Upper lobe of left lung (tissue), 6 donors: ENCODE measurements at regions not wholly inside any gene's neighbourhood (a gene's known extent, or its start where the extent isn't known, plus 50 kb on each side); places are given as distances from the start of the nearest gene placed in this dataset.

ENCODE experiments used
- ATAC-seq, 2 donors: fragments of 200-7000 bp; cut with Tn5 transposase; one replicate each; pipeline ENCODE4 v1.9.1; 2022; ENCODE audit warnings: mild to moderate bottlenecking in 2 of 2, moderate library complexity in 2 of 2; ENCODE audit not compliant: low FRiP score in 2 of 2
- DNase-seq, 2 donors: peaks; one replicate each; pipeline ENCODE4 v3.0.0-alpha.2; 2019 to 2020
- H3K27ac ChIP-seq, 4 donors: fragments of 200-600 bp; sonication (generic); one replicate each; pipeline ENCODE4 v1.5.1; 2016 to 2019
- H3K27me3 ChIP-seq, 4 donors: fragments of 200-600 bp; sonication (generic); one replicate each; pipeline ENCODE4 v1.5.1; 2017 to 2019
- H3K36me3 ChIP-seq, 4 donors: fragments of 200-600 bp; sonication (generic); one replicate each; pipeline ENCODE4 v1.5.1; 2016 to 2019
- H3K4me1 ChIP-seq, 4 donors: fragments of 200-600 bp; sonication (generic); one replicate each; pipeline ENCODE4 v1.5.1; 2018 to 2019
- H3K4me3 ChIP-seq, 4 donors: fragments of 200-600 bp; sonication (generic); one replicate each; pipeline ENCODE4 v1.5.1; 2017 to 2019; ENCODE audit warnings: mild to moderate bottlenecking in 2 of 4, moderate library complexity in 1 of 4
- H3K9me3 ChIP-seq, 4 donors: fragments of 200-600 bp; sonication (generic); one replicate each; pipeline ENCODE4 v1.5.1; 2018 to 2019
- CTCF ChIP-seq, 6 experiments: fragments of 450-650 bp in 4 of 6; fragments of 200-600 bp in 2 of 6; sonication (generic) in 2 of 6; IDR thresholded peaks; one replicate each; pipeline ENCODE4 v1.5.1; 2016 to 2019; ENCODE audit warnings: antibody characterized with exemption in 6 of 6
- EP300 ChIP-seq, 4 donors: sonication (generic); formaldehyde crosslinking; IDR thresholded peaks; one replicate each; pipeline ENCODE4 v1.5.1; 2017; ENCODE audit warnings: antibody characterized with exemption in 4 of 4, control low read depth in 2 of 4
- POLR2A ChIP-seq, 4 donors: fragments of 450-650 bp; IDR thresholded peaks; one replicate each; pipeline ENCODE4 v1.5.1; 2016 to 2017; ENCODE audit warnings: antibody characterized with exemption in 4 of 4, mild to moderate bottlenecking in 2 of 4
- POLR2AphosphoS5 ChIP-seq, 2 donors: sonication (generic); formaldehyde crosslinking; IDR thresholded peaks; one replicate each; pipeline ENCODE4 v1.5.1; 2017; ENCODE audit warnings: antibody characterized with exemption in 2 of 2
- WGBS, 2 donors: methylation state at CpG; one replicate each; pipeline ENCODE4 v1.1.5; 2017 to 2018; 5-methylcytosine and 5-hydroxymethylcytosine counted together
- donor health status: DM: no; HTN: no; CAD: no; lungs with moderate emphysema.
- donor health status: DM: no; HTN: yes; CAD: no; lungs with severe emphysema.

DNA sequence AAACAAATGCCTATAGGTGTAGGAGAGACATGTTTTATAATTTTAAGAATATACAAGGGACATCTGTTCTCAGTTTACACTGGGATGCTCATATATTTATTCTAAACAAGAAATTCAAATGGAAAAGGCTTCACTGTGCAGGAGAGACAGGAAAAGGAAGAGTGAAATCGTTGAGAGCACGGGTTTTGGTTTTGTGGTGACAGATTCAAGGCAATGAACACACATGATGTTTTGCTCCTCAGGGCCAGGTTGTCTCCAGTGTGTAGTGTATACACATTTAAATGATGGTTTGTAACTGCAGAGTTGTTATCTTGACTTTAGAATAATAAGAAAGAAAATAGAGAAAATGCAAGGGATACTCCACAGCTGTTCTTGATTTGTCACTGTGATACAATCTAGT, 73.7 kb downstream of the S1PR1 start:
- Histone ChIP-seq H3K4me1 (peaks cover 6 to 15% (median 7%) of the 10 kb centered on the region in 4 donors), H3K36me3 (no peaks in the 10 kb centered on the region), H3K4me3 (no peak overlapping the region), H3K27ac (no peak overlapping the region), H3K9me3 (no peaks in the 10 kb centered on the region), H3K27me3 (no peaks in the 10 kb centered on the region)
- DNase-seq (no peak), ATAC-seq (no peak)
- TF ChIP-seq POLR2AphosphoS5 (IDR thresholded peaks at IDR 0.05) (no peak), CTCF (IDR thresholded peaks at IDR 0.05) (no peak), EP300 (IDR thresholded peaks at IDR 0.05) (no peak), POLR2A (IDR thresholded peaks at IDR 0.05) (no peak)
- WGBS, 2 donors: 35 to 47% methylated on average over 2 of the region's 2 CpGs

DNA sequence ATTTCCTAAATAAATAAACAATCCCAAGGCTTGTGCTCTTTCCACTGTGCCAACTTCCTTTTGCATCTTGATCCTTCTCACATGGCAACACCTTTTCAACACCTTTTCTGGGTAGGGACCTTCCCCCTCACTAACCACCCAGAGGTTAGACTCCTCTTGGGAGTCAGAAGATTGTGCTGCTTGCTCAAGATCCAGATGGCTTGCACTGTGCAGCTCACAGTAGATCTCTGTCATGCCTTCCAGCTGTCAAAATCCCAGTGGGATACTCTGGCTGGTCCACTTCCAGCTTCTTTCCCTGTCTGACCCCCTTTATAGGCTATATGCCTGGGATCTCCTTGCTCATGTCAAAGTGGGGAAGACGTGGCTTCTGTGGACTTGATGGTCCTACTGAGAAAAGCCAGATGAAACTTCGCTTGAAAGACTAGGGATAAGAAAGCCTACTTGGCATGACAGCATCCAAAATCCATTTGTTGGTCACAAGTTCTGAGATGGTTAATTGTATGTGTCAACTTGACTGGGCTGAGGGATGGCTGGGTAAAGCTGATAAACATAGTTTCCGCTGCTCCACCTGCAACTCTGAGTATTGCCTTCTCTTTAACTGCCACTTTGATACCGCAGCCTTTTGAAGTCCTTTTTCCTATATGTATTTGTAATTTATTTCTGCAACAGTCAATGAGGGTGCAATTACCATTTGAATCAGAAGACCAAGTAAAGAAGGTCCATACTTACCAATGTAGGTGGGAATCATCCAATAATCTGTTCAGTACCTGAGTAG, 74.5 kb downstream of the S1PR1 start:
- 94 to 95% methylated on average over 4 of the region's 4 CpGs for WGBS, 2 donors
- Histone ChIP-seq H3K9me3 (no peaks in the 10 kb centered on the region), H3K4me1 (peaks cover 6 to 15% (median 7%) of the 10 kb centered on the region in 4 donors), H3K4me3 (no peak overlapping the region), H3K27me3 (no peaks in the 10 kb centered on the region), H3K36me3 (no peaks in the 10 kb centered on the region), H3K27ac (no peak overlapping the region)
- DNase-seq (no peak), ATAC-seq (no peak)
- TF ChIP-seq POLR2A (IDR thresholded peaks at IDR 0.05): no peak
- TF ChIP-seq POLR2AphosphoS5 (IDR thresholded peaks at IDR 0.05): no peak
- TF ChIP-seq EP300 (IDR thresholded peaks at IDR 0.05): no peak
- TF ChIP-seq CTCF (IDR thresholded peaks at IDR 0.05): no peak

DNA sequence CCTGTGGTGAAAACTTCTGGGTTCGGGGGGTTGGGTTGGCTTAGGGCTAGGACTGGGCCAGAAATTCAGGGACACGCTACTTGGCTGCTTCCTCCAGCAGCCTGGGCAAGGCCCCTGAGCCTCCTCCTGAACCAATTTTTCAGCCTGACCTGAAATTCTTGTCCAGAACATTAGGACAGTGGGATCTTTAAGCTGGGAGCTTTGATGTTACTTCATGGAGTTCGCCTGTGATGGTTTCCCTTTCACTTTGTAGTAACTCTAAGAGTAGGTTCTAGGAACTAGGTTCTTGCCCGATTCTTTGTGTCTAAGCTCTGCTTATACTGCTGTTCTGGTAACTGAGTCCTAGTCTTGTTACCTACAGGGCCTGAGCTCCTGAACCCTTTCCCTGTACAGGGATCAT, 75.3 kb downstream of the S1PR1 start:
- Histone ChIP-seq H3K27me3 (no peaks in the 10 kb centered on the region), H3K27ac (no peak overlapping the region), H3K36me3 (no peaks in the 10 kb centered on the region), H3K4me3 (no peak overlapping the region), H3K9me3 (no peaks in the 10 kb centered on the region), H3K4me1 (peaks cover 6 to 15% (median 7%) of the 10 kb centered on the region in 4 donors)
- TF ChIP-seq POLR2AphosphoS5 (IDR thresholded peaks at IDR 0.05) (no peak), EP300 (IDR thresholded peaks at IDR 0.05) (no peak), POLR2A (IDR thresholded peaks at IDR 0.05) (no peak), CTCF (IDR thresholded peaks at IDR 0.05) (no peak)
- DNase-seq: no peak
- no peak for ATAC-seq
- 84 to 92% methylated on average over 4 of the region's 4 CpGs for WGBS, 2 donors

GRCh38 chr1:101313356-101313755, 76.5 kb downstream of the S1PR1 start:
- no peak for TF ChIP-seq POLR2AphosphoS5 (IDR thresholded peaks at IDR 0.05)
- TF ChIP-seq EP300 (IDR thresholded peaks at IDR 0.05): no peak
- no peak for TF ChIP-seq POLR2A (IDR thresholded peaks at IDR 0.05)
- no peak for TF ChIP-seq CTCF (IDR thresholded peaks at IDR 0.05)
- DNase-seq (no peak), ATAC-seq (no peak)
- no peaks in the 10 kb centered on the region for H3K9me3 ChIP-seq
- H3K27ac ChIP-seq: no peak overlapping the region
- H3K36me3 ChIP-seq: no peaks in the 10 kb centered on the region
- H3K4me1 ChIP-seq: peaks cover 6 to 15% (median 7%) of the 10 kb centered on the region in 4 donors
- H3K4me3 ChIP-seq: no peak overlapping the region
- no peaks in the 10 kb centered on the region for H3K27me3 ChIP-seq
- whole genome bisulfite sequencing, 2 donors: 95 to 96% methylated on average over 7 of the region's 7 CpGs

GRCh38 chr1:101314244-101314643, 77.4 kb downstream of the S1PR1 start:
- peaks cover 6 to 10% (median 7%) of the 10 kb centered on the region in 4 donors for H3K4me1 ChIP-seq
- no peaks in the 10 kb centered on the region for H3K36me3 ChIP-seq
- no peak for DNase-seq
- WGBS, 2 donors: 100% methylated on average over 2 of the region's 2 CpGs
- H3K27me3 ChIP-seq: no peaks in the 10 kb centered on the region
- no peaks in the 10 kb centered on the region for H3K9me3 ChIP-seq
- TF ChIP-seq POLR2AphosphoS5 (IDR thresholded peaks at IDR 0.05) (no peak), EP300 (IDR thresholded peaks at IDR 0.05) (no peak), POLR2A (IDR thresholded peaks at IDR 0.05) (no peak), CTCF (IDR thresholded peaks at IDR 0.05) (no peak)
- no peak overlapping the region for H3K27ac ChIP-seq
- no peak overlapping the region for H3K4me3 ChIP-seq
- ATAC-seq: no peak
